ENCODE measurements at regions not wholly inside any gene's neighbourhood (a gene's known extent, or its start where the extent isn't known, plus 50 kb on each side); places are given as distances from the start of the nearest gene placed in this dataset.

- DNase-seq = no peak
Measured at GRCh38 chr14:101335061-101335661, 226.1 kb upstream of the DIO3 start.

GRCh38 chr14:101336183-101336582, 225.1 kb upstream of the DIO3 start:
- DNase-seq = no peak

GRCh38 chr14:101337053-101337452, 224.2 kb upstream of the DIO3 start:
- no peak for DNase-seq

DNA sequence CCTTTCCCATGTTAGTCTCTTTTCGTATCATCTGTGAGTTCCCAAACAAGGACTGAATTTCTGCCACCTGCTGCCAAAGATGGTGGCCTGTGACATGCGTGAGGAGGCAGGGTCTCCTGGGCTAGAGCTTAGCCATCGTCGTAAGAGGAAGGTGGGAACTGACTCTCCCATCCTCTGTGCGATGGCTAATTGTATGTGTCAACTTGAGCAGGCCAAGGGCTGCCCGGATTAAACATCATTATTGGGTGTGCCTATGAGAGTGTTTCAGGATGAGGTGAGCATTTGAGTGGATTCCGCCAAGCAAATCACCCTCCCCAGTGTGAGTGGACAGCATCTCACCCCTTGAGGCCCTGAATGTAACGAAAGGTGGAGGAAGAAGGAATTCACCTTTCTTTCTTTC, 220.7 kb upstream of the DIO3 start:
- no peak for DNase-seq

DNA sequence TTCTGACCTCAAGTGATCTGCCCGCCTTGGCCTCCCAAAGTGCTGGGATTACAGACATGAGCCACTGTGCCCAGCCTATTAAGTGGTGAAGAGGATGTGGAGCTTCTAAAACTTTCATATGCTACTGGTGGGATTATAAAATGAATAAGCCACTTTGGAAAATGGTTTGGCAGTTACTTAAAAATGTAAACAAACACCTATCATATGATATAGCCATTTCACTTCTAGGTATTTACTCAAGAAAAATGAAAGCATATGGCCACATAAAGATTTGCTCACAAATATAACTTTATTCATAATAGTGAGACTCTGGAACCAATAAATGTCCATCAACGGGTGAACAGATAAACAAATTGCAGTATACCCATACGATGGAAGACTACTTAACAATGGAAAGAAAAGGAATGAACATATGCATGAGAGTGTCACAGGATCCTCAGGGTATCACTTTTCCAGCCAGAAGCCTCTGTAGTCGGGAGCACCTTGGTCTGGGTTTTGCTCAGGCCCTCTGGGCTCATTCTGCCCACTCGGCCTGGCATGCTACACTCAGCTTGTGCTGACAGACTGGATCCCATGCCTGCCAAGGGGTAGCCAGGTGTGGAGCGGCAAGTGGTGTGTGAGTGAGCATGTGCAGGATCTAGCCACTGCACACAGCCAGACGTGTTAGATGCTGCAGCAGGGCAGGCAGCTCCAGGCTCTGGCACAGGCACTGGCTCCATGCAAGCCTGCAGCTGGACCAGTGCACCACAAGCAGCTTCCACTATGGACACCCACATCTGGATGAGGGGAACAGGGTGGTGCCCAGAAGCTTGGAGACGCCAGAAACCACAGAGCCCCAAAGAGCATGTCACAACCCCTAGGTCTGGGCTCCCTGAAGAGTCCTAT, 213.2 kb upstream of the DIO3 start:
- DNase-seq = no peak

DNA sequence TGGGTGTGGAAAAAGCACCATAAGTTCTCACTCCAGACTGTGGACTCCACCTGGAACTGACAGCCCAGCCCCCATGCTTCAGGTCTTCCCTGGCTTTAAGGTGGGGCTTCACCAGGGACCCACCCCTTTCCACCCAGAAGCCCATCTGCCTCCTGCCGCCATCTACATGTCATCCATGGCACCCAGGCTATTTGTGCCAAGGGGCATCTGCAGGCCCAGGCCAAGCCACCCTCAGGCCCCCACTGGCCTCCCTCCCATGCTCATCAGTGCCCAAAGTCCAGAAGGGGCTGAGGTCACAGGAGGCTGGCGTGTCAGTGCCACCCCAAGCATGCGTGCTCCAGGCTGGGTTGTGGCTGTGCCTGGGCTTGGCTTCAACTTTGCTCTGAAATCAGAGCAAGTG, 212.2 kb upstream of the DIO3 start:
- no peak for DNase-seq

DNA sequence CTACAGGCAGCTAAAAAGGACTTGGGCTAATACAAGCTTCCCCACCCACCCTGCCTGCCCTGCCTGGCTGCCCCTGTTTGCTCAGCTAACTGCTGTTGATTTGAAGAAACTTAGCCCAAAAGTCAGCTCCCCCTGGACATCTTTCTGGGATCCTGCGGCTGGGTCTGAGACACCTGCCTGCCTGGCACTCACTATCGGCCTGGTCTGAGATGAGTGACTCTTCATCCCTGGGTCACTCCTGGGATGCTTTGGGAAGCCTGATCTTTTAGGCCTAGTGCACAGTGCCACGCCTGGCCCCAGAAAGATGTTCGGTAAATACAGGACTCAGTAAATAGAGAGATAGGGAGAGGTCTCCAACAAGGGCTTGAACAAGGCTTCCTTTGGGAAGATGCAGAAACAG, 211.3 kb upstream of the DIO3 start:
- no peak for DNase-seq

DNA sequence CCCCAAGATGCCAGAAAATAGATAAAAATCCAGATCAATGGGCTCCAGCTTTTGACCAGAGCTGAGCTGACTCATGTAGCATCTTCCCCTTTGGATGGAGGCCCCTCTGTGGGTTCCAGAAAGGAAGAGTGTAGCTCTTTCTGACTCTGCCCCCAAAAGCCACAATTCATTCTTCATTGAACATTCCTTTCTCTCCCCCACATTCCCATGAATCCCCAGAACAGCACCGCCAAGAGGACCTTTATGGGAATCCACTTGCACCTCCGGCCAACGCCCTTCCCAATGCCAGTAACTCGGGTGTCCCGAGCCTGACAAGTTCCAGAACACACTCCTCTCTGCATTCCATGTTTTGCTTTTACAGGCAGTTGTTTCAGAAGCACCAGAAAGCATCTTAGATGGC, 210.6 kb upstream of the DIO3 start:
- DNase-seq = no peak

- DNase-seq = no peak
Measured at GRCh38 chr14:101351146-101351545, 210.1 kb upstream of the DIO3 start.

- DNase-seq = no peak
Measured at GRCh38 chr14:101351769-101352168, 209.5 kb upstream of the DIO3 start.

GRCh38 chr14:101352567-101352966, 208.7 kb upstream of the DIO3 start:
- no peak for DNase-seq

GRCh38 chr14:101353422-101353821, 207.9 kb upstream of the DIO3 start:
- DNase-seq = no peak

DNA sequence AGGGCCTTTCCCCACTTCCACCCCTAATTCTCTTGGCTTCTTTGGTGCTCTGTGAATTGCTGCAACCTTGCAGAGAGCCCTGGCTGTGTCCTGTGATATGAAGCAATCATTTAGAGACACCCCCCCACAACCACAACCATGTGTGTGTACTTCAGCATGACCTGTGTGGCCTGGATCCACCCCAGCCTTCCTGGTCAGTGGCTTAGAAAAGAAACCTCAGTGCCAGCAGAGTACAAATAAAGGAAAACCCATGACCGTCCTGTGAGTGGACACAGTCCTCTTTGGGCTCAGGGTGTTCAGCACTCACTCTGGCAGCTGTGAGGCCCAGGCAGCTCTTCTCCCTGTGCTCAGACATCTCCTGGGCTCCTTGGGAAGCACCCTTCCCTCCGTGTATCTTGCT, 206.6 kb upstream of the DIO3 start:
- no peak for DNase-seq

GRCh38 chr14:101355284-101355683, 206.0 kb upstream of the DIO3 start:
- no peak for DNase-seq

DNA sequence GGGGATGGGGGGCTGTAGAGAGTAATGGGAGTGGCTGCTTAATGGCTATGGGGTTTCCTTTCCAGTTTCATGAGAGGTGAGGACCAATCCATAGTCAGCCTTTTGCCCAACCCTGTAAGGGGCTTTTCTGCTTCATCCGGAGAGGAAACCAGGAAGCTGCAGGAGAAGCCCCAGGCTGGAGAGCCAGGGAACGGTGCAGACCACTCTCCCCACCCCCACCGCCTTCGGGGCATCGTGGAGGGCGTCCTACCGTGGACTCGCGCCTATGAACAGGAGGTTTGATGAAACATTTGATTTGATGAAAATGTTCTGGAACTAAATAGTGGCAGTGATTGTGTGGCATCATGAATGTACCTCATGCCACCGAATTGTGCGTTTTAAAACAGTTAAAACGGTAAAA, 204.3 kb upstream of the DIO3 start:
- no peak for DNase-seq

DNA sequence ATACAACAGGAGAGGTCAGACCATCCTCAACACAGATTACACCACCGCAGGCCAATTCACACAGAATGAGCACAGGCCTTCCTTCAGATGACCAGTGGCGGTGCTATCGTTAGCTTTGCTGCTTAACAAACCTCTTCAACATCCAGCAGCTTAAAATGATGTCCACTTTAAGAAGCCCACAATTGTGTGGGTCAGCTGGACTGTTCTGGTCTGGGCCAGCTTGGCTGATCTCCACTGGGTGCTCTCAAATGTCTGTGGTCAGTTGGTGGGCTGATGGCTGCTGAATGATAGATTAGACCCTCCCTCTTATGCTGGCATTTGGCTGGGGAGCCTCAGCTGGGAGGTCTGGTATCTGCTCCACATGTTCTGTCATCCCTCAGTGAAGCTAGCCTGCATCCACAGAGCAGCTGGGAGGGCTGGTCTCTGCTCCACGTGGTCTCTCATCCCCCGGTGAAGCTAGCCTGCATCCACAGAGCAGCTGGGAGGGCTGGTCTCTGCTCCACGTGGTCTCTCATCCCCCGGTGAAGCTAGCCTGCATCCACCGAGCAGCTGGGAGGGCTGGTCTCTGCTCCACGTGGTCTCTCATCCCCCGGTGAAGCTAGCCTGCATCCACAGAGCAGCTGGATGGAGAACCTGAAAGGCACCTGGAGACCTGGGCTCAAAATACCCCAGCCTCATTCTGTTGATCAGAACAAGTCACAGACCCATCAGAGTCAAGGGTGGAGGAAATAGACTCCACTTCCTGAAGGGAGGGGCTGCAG, 203.6 kb upstream of the DIO3 start:
- no peak for DNase-seq

- DNase-seq = no peak
Measured at GRCh38 chr14:101358320-101359125, 202.8 kb upstream of the DIO3 start.

GRCh38 chr14:101359221-101360053, 201.9 kb upstream of the DIO3 start:
- no peak for DNase-seq

DNA sequence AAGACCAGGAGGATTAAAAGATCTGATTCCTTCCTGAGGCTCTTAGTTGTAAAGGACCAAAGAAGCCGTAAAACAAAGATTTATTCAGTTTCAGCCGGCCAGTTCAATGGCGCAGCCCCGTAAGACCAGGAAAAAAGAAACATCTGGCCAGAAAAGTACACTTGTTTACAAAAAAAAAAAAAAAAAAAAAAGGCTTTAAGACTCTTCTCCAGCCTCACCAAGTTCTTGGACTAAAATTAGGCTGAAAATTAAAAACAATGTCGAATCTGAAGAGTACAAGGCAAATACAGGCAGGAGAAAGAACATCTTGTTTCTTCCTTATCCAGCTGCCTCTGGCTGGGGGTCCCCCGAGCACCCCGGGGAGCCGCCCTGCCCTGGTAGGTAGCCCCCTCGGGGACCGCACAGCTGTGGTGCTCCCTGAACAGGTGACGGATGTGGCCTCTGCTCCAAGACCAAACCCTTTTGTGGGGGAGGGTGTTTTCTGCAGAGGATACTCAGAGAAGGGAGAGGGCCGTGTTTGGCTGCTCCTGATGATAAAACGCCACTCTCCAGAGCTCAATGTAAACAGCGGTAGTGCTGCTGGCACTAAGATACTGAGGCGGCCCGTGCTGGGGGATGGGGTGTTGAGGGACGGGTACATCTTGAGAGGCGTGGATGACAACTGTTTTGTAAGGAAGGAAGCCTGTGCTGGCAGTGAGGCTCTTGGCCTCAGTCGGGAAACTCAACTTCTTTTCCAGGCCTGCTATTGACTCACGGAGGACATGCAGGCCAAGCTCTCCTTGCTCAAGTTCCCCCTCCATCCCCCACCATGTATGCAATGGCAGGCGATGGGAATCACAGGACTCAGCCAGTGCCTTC, 201.0 kb upstream of the DIO3 start:
- DNase-seq = no peak

- DNase-seq = no peak
Measured at GRCh38 chr14:101361044-101361443, 200.3 kb upstream of the DIO3 start.
